ENCODE measurements at regions not wholly inside any gene's neighbourhood (a gene's known extent, or its start where the extent isn't known, plus 50 kb on each side); places are given as distances from the start of the nearest gene placed in this dataset.

DNA sequence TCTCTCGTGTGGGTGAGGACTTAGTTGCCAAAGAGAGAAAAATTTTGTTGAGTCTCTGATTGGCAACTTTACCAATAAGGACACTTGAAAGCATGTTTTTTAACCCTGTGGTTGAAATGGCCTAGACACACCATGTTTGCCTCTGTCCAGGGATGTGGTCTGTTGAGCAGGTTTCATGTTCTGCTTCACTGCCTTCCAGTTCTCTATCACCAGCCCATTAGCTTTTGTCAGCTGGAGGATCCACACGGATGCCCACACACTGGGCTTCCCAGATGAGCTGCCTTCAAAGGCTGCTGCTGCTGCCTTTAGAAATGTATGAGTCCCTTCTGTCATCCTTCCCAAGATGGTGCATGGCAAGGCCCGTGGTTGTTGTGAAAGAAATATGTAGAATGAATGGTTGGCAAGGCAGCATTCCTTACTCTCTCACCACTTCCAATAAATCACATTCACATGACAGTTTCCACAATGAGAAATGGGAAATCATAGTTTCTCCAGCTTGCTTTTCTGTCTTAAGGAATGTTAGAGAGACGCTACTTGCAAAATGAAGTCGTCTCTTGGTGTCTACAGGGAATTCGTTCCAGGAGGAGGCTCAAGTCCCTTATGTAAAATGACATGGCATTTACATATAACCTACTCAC, 108.2 kb upstream of the SLC35F3 start:
- TF ChIP-seq, protein P1, sequence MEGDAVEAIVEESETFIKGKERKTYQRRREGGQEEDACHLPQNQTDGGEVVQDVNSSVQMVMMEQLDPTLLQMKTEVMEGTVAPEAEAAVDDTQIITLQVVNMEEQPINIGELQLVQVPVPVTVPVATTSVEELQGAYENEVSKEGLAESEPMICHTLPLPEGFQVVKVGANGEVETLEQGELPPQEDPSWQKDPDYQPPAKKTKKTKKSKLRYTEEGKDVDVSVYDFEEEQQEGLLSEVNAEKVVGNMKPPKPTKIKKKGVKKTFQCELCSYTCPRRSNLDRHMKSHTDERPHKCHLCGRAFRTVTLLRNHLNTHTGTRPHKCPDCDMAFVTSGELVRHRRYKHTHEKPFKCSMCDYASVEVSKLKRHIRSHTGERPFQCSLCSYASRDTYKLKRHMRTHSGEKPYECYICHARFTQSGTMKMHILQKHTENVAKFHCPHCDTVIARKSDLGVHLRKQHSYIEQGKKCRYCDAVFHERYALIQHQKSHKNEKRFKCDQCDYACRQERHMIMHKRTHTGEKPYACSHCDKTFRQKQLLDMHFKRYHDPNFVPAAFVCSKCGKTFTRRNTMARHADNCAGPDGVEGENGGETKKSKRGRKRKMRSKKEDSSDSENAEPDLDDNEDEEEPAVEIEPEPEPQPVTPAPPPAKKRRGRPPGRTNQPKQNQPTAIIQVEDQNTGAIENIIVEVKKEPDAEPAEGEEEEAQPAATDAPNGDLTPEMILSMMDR (conservative IDR thresholded peaks at IDR 0.05; ENCODE audit: low read length) = no peak
- TF ChIP-seq EZH2phosphoT487 (IDR thresholded peaks at IDR 0.05; ENCODE audit: borderline replicate concordance, low read depth, low read length) = no peak
